SK-N-MC (cell line): ENCODE measurements at regions not wholly inside any gene's neighbourhood (a gene's known extent, or its start where the extent isn't known, plus 50 kb on each side); places are given as distances from the start of the nearest gene placed in this dataset.

ENCODE experiments used
- EZH2 ChIP-seq: fragments of 200-600 bp; sonication (generic); IDR thresholded peaks from one replicate; pipeline ENCODE4 v1.6.1; 2017; ENCODE audit warnings: antibody characterized with exemption
- FOXP2 ChIP-seq: optimal IDR thresholded peaks from 2 replicates; pipeline ENCODE3; 2011; ENCODE audit warnings: mild to moderate bottlenecking, moderate library complexity; ENCODE audit not compliant: insufficient read depth; ENCODE audit errors: extremely low read length, control extremely low read depth
- POLR2AphosphoS5 ChIP-seq: IDR thresholded peaks from 2 replicates; pipeline ENCODE4 v1.6.1; 2012; ENCODE audit warnings: mild to moderate bottlenecking, low read depth, low read length, borderline replicate concordance

GRCh38 chr14:66228267-66228970, 257.8 kb upstream of the CCDC196 start:
- TF ChIP-seq EZH2: no peak
- TF ChIP-seq POLR2AphosphoS5: no peak
- no peak for TF ChIP-seq FOXP2
